ACC112 (cell line): ENCODE measurements at regions not wholly inside any gene's neighbourhood (a gene's known extent, or its start where the extent isn't known, plus 50 kb on each side); places are given as distances from the start of the nearest gene placed in this dataset.

Experiments
- H2AFZ ChIP-seq: fragments of 200-600 bp; sonication (generic); one replicate; pipeline ENCODE4 v1.6.0; 2017; ENCODE audit warnings: antibody characterized with exemption, low read length; ENCODE audit not compliant: unreplicated experiment
- H3K27ac ChIP-seq: fragments of 200-600 bp; sonication (generic); 2 replicates; pipeline ENCODE4 v1.5.1; 2014; ENCODE audit warnings: low read depth, mild to moderate bottlenecking, antibody characterized with exemption, low read length, moderate library complexity
- H3K27me3 ChIP-seq: fragments of 200-600 bp; sonication (generic); 2 replicates; pipeline ENCODE4 v1.6.1; 2014; ENCODE audit warnings: mild to moderate bottlenecking, antibody characterized with exemption, low read length, moderate library complexity, mixed read lengths; ENCODE audit not compliant: insufficient read depth
- H3K36me3 ChIP-seq: fragments of 200-600 bp; sonication (generic); 2 replicates; pipeline ENCODE4 v1.6.1; 2016; ENCODE audit warnings: mild to moderate bottlenecking, antibody characterized with exemption, low read length, moderate library complexity, mixed read lengths; ENCODE audit not compliant: insufficient read depth
- H3K4me1 ChIP-seq: fragments of 200-600 bp; sonication (generic); one replicate; pipeline ENCODE4 v1.6.1; 2016; ENCODE audit warnings: low read length, mixed read lengths; ENCODE audit not compliant: insufficient read depth, unreplicated experiment, control insufficient read depth
- H3K4me3 ChIP-seq: fragments of 200-600 bp; sonication (generic); 2 replicates; pipeline ENCODE4 v1.5.1; 2014; ENCODE audit warnings: mild to moderate bottlenecking, low read depth, low read length
- H3K79me2 ChIP-seq: fragments of 200-600 bp; sonication (generic); one replicate; pipeline ENCODE4 v1.6.0; 2016; ENCODE audit warnings: low read length; ENCODE audit not compliant: control insufficient read depth, unreplicated experiment, insufficient read depth

DNA sequence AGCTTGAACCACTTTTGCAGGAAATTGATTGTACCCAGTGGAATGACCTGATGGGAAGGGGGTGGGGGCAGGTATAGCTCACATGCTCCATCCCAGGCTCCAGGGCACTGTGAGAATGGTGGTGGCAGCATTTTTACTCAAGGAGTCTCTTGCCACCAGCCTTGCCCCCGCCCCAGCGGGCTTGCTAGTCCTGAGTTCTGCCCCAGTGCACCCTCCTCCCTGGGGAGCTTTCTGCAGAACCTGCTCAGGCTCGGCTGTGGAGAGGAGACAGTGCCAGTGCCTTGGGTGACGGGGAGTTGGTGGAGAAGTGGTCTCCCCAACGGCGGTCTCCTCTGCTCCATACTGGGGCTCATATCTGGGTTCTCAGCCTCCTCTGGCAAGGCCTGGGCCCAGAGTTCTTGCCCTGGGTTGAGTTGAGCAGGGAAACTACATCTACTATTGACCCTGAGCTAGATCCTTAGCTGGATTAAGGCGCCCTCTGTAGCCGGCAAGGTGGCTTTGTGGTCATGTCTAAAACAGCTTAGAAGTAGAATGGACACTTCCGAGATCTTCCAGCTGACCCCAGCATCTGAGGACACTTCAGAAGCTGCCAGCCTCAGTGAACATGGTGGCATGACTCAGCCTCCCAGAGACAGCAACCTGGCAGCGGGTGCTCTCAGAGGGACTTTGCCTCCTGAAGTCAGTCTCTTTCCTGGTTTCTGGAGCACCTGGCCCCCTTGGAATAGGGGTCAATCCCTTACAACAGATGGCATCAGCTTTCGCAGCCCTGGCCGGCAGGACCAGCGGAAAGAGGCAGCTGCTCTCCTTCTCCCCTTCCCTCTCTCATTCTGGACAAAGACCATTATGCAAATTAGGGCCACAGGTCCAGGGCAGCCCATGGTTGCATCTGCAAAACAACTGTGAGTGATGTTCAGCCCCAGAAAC lies 363.4 kb upstream of the MKI67 start:
- Histone ChIP-seq H3K27ac (no peak overlapping the region), H2AFZ (no peak overlapping the region), H3K27me3 (no peaks in the 10 kb centered on the region), H3K4me1 (no peaks in the 10 kb centered on the region), H3K4me3 (no peak overlapping the region), H3K79me2 (no peaks in the 10 kb centered on the region), H3K36me3 (no peaks in the 10 kb centered on the region)

DNA sequence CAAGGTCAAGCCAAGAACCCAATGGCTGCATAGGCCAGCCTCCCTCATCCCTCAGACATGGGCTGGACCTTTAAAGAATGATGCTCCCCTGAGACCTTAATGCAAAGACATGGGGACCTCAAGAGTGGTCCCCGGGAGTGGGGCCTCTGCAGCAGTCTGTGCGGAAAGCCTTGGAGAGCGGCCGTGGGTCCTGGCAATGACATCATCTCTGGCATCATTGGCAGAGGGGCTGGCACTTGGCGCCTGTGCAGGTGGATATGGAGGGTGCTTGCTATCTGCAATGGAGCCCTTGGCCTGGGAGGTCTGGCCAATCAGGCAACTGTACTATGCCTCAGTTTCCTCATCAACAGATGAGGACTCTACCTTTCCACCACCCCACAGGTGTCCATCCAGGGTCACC lies 365.5 kb upstream of the MKI67 start:
- Histone ChIP-seq H3K79me2 (no peaks in the 10 kb centered on the region), H3K27ac (no peak overlapping the region), H3K36me3 (no peaks in the 10 kb centered on the region), H3K27me3 (no peaks in the 10 kb centered on the region), H2AFZ (no peak overlapping the region), H3K4me3 (no peak overlapping the region), H3K4me1 (no peaks in the 10 kb centered on the region)

DNA sequence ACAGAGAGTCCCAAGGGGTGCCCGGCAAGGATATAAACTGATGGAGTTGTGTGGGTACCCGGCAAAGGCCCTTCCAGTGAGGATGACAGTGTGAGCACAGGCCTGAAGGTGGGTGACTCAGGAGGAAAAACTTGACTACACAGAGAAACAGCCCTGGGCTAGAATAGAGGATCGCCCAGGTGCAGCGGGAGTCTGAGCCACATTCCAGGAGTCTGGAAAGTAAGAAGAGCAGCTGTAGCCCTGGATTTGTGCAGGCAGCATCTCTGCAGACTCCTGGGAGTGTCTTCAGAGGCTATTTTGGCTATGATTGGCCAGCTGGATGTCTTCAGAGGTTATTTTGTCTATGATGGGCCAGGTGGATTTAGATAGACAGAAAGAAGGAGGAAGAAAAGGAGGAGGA lies 367.6 kb upstream of the MKI67 start:
- H3K27me3 ChIP-seq: no peaks in the 10 kb centered on the region
- no peak overlapping the region for H2AFZ ChIP-seq
- H3K27ac ChIP-seq: no peak overlapping the region
- no peaks in the 10 kb centered on the region for H3K36me3 ChIP-seq
- no peaks in the 10 kb centered on the region for H3K79me2 ChIP-seq
- no peak overlapping the region for H3K4me3 ChIP-seq
- no peaks in the 10 kb centered on the region for H3K4me1 ChIP-seq

DNA sequence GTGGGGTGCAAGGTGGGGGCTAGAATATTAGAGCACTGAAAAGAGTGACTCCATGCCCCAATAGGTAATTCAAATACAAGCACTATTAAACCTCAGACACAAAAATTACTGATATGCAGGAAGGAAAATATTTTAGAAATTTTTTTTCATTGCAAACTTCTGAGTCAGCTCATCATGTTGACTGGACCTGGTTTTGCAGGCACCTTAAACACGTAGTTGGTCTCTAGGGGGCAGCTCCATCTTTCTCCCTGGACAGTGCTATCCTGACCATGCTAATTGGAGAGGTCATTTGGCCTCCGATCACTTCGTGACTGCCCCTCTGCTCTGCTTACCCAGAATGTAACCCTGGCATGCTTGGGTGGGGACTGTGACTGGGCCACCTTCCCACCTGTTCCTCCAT lies 368.4 kb upstream of the MKI67 start:
- Histone ChIP-seq H3K4me1 (no peaks in the 10 kb centered on the region), H3K4me3 (no peak overlapping the region), H3K27ac (no peak overlapping the region), H2AFZ (no peak overlapping the region), H3K27me3 (no peaks in the 10 kb centered on the region), H3K36me3 (no peaks in the 10 kb centered on the region), H3K79me2 (no peaks in the 10 kb centered on the region)

DNA sequence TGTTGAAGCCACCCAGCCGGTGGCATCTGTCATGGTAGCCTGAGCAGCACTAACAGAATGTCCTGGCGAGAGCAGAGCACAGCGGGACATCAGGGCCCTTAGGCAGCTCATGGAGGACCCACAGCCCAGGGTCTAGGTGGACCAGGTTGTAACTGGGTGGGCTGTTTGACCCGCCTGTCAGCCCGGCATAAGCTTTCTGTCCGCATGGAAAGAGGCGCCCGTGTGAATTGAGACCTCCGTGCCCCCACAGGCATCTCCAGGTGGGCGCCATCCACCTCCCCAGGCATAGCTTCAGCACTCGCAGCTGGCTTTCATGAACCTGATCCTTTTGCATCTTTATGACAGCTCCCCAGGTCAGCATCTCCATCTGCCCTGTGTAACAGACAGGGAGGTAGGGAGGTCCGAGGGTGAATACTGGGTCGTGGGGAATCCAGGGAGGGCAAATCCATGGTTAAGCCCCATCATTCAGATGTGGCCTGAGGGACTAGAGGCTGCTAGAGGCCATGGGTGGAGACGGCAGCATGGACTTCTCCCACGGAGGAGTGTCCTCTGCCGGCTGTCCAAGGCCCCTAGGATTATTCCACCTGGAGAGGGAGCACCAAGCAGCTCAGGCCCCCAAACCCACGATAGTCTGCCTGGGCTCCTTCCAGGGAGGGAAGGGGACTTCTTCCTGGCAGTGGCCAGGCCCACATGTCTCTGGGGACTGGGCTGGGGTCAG lies 371.6 kb upstream of the MKI67 start:
- H3K4me1 ChIP-seq: no peaks in the 10 kb centered on the region
- H3K4me3 ChIP-seq: no peak overlapping the region
- no peaks in the 10 kb centered on the region for H3K79me2 ChIP-seq
- H3K36me3 ChIP-seq: no peaks in the 10 kb centered on the region
- no peak overlapping the region for H3K27ac ChIP-seq
- H2AFZ ChIP-seq: no peak overlapping the region
- H3K27me3 ChIP-seq: no peaks in the 10 kb centered on the region

DNA sequence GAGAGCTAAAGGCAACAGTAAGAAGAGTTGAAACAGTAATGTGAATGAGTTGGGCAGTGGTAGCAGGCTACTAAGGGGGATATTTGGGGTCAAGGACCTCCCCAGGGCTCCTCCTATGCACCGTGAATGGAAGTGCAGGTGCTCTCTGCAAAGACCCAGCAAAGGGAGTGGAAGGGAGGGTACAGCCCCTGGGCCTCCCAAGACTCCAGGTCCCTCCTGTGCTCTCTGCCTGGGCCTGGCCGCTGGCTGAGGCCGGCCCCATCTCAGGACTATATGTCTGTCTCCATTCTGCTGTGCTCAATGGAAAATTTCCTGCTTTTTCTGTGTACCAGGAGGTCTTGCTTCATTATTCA lies 372.1 kb upstream of the MKI67 start:
- Histone ChIP-seq H3K27me3 (no peaks in the 10 kb centered on the region), H2AFZ (no peak overlapping the region), H3K27ac (no peak overlapping the region), H3K4me3 (no peak overlapping the region), H3K4me1 (no peaks in the 10 kb centered on the region), H3K79me2 (no peaks in the 10 kb centered on the region), H3K36me3 (no peaks in the 10 kb centered on the region)

DNA sequence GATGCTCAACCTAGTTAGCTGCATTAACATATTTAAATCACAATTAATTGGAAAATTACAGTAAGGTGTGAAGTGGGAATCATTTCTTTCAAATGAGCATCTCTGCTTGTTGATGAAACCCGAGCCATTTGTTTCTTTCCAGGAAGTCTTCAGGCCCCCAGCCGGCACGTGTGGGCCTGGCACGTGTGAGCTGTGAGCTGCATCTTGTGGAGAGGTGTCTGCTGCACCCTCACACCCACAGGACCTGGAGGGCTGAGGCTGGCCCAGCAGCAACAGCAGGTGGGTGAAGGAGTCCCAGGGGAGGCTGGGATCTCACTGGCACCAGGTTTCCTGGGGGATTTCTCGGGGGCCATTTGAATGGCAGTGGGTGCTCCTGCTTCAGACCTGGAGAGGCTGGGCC lies 372.5 kb upstream of the MKI67 start:
- H3K36me3 ChIP-seq: no peaks in the 10 kb centered on the region
- no peaks in the 10 kb centered on the region for H3K79me2 ChIP-seq
- no peaks in the 10 kb centered on the region for H3K4me1 ChIP-seq
- no peak overlapping the region for H2AFZ ChIP-seq
- no peak overlapping the region for H3K4me3 ChIP-seq
- no peak overlapping the region for H3K27ac ChIP-seq
- no peaks in the 10 kb centered on the region for H3K27me3 ChIP-seq

DNA sequence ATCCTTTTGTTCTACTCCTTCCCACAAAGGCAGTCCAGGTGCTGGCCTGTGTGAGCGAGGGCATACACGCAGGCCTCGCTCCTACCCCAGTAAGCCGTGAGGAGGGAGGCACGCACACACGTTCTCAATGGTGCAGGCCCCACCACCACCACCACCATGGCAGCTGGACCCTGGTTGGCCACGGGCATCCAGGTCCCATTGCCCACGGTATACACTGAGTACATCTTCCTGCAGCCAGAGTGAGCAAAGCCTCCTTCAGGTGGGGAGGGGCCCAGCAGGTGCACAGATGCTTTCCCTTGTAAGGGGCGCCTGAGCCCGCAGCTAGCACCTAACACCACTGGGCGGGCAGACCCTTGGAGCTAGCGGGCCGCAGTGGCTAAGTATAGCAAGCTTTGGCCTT lies 373.3 kb upstream of the MKI67 start:
- H3K79me2 ChIP-seq: no peaks in the 10 kb centered on the region
- H3K27ac ChIP-seq: no peak overlapping the region
- no peaks in the 10 kb centered on the region for H3K4me1 ChIP-seq
- H3K27me3 ChIP-seq: no peaks in the 10 kb centered on the region
- H3K4me3 ChIP-seq: no peak overlapping the region
- H3K36me3 ChIP-seq: no peaks in the 10 kb centered on the region
- no peak overlapping the region for H2AFZ ChIP-seq

DNA sequence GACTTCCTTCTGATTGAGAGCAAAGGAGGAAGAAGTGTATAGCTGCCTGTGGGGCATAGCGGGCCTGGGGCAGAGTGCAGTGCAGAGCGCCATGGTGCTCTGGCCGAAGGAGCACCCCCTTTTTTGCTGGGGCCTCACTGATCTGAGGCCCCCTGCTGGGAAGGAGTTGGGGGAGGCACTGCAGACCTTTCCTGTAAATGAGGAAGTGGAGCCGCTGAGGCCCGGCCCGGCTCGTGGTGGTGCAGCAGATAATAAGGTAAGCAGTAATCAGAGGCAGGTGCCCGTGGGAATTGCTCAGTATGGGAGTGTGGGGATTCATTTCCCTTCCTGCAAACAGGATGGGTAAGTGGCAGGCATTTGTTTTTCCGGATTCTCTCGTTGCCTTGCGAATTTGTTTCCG lies 373.7 kb upstream of the MKI67 start:
- Histone ChIP-seq H3K4me1 (no peaks in the 10 kb centered on the region), H3K79me2 (no peaks in the 10 kb centered on the region), H3K4me3 (no peak overlapping the region)

DNA sequence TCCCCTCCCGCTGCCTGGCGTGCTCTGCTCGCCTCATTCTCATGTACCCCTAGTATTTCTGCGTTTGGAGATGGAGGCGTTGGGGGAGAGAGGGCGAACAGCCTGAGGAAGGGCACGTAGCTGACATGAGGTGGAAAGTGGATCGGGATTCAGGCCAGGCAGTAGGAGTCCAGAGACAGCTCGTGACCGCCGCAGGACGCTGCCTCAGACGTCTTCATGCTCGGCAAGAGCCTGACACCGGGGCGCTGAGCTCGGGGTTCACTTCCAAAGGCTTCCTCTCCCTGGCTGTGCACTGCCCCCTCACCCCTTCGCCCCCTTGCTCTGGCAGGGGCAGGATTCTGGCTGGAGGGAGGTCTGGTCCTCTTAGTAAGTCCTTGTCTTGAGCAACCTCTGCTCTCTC lies 374.4 kb upstream of the MKI67 start:
- Histone ChIP-seq H2AFZ (no peak overlapping the region), H3K27ac (no peak overlapping the region), H3K4me3 (no peak overlapping the region), H3K79me2 (no peaks in the 10 kb centered on the region), H3K4me1 (no peaks in the 10 kb centered on the region), H3K36me3 (no peaks in the 10 kb centered on the region), H3K27me3 (no peaks in the 10 kb centered on the region)

More for the DNA sequence above, 373.7 kb upstream of the MKI67 start:
- Histone ChIP-seq H3K27ac (no peak overlapping the region), H2AFZ (no peak overlapping the region), H3K27me3 (no peaks in the 10 kb centered on the region), H3K36me3 (no peaks in the 10 kb centered on the region)

DNA sequence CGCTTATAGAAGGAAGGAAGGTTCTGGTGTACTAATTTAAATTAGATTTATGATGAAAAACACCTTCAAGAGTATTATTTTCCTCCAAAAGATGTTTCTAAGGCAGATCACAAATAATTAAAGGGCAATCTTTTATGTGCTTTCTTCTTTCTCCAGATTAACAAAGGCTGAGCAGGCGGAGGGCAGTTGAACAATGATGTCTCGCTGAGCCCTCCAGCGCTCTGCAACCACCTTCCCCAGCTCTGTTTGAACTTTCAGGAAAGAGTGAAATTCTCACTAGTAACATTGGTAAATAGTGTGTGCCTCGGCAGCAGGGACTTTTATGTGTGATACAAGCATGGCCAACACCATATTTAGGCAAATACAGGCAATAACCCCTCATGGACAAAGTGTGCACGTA lies 379.1 kb upstream of the MKI67 start:
- no peaks in the 10 kb centered on the region for H3K27me3 ChIP-seq
- no peak overlapping the region for H3K27ac ChIP-seq
- no peak overlapping the region for H3K4me3 ChIP-seq
- no peaks in the 10 kb centered on the region for H3K79me2 ChIP-seq
- H3K36me3 ChIP-seq: no peaks in the 10 kb centered on the region
- no peak overlapping the region for H2AFZ ChIP-seq
- no peaks in the 10 kb centered on the region for H3K4me1 ChIP-seq
